SK-N-SH (cell line): ENCODE measurements at regions not wholly inside any gene's neighbourhood (a gene's known extent, or its start where the extent isn't known, plus 50 kb on each side); places are given as distances from the start of the nearest gene placed in this dataset.

Experiments
- CTCF ChIA-PET: fragments of 300-600, 350-600 bp; formaldehyde crosslinking; extraction: SDS; loops from one replicate; lab custom pipeline; 2021; lab: Yijun Ruan, JAX
- POLR2A ChIA-PET: fragments of 350-600 bp; sonication (Branson Sonifier 250); formaldehyde crosslinking; extraction: SDS; loops from one replicate; lab custom pipeline; 2020; ENCODE audit warnings: antibody characterized with exemption, inconsistent platforms; lab: Yijun Ruan, JAX
- DNase-seq: peaks from one replicate; pipeline ENCODE4 v3.0.0; 2012
- H2AFZ ChIP-seq: fragments of 200-600 bp; sonication (generic); 2 replicates; pipeline ENCODE4 v1.8.1; 2016; ENCODE audit warnings: antibody characterized with exemption, mild to moderate bottlenecking, low read depth
- H3F3A ChIP-seq: fragments of 200-600 bp; sonication (generic); replicated peaks from 2 replicates; pipeline ENCODE3; 2016; ENCODE audit warnings: antibody characterized with exemption, mild to moderate bottlenecking; ENCODE audit not compliant: insufficient read depth
- H3K27ac ChIP-seq, 2 experiments: fragments of 200-500 bp in 1 of 2; fragments of 200-600 bp in 1 of 2; sonication (Bioruptor generic) in 1 of 2; sonication (generic), shearing (Covaris generic) in 1 of 2; 2 replicates each; pipeline versions ENCODE4 v1.5.1 to v1.6.1; 2014 to 2016; ENCODE audit warnings: low read depth in 2 of 2, inconsistent platforms in 1 of 2, low read length in 1 of 2, mild to moderate bottlenecking in 1 of 2, mixed read lengths in 1 of 2
- H3K27me3 ChIP-seq: fragments of 200-600 bp; sonication (generic), shearing (Covaris generic); 2 replicates; pipeline ENCODE4 v1.6.1; 2016; ENCODE audit warnings: mixed run types; ENCODE audit not compliant: insufficient read depth
- H3K36me3 ChIP-seq, 2 experiments: fragments of 200-500 bp in 1 of 2; fragments of 200-600 bp in 1 of 2; sonication (Bioruptor generic) in 1 of 2; sonication (generic) in 1 of 2; replicated peaks in 1 of 2; 2 replicates each; pipeline versions ENCODE3 to v1.5.1; 2014 to 2016; ENCODE audit warnings: low read length in 1 of 2, mild to moderate bottlenecking in 1 of 2; ENCODE audit not compliant: insufficient read depth in 2 of 2, control insufficient read depth in 1 of 2
- H3K4me1 ChIP-seq, 2 experiments: fragments of 200-500 bp in 1 of 2; fragments of 200-600 bp in 1 of 2; sonication (Bioruptor generic) in 1 of 2; sonication (generic), shearing (Covaris generic) in 1 of 2; 2 replicates each; pipeline versions ENCODE4 v1.5.1 to v1.6.1; 2014 to 2016; ENCODE audit warnings: low read depth in 1 of 2, low read length in 1 of 2, mixed run types in 1 of 2; ENCODE audit not compliant: insufficient read depth in 2 of 2, control insufficient read depth in 1 of 2
- H3K4me2 ChIP-seq: fragments of 200-600 bp; sonication (generic), shearing (Covaris generic); 2 replicates; pipeline ENCODE4 v1.6.1; 2017; ENCODE audit warnings: mixed run types
- H3K4me3 ChIP-seq, 2 experiments: fragments of 200-500 bp in 1 of 2; fragments of 200-600 bp in 1 of 2; sonication (Bioruptor generic) in 1 of 2; sonication (generic), shearing (Covaris generic) in 1 of 2; 2 replicates each; pipeline versions ENCODE4 v1.5.1 to v1.8.1; 2014 to 2016; ENCODE audit warnings: low read depth in 2 of 2, inconsistent platforms in 1 of 2, low read length in 1 of 2, mild to moderate bottlenecking in 1 of 2, mixed read lengths in 1 of 2, moderate library complexity in 1 of 2
- H3K79me2 ChIP-seq: fragments of 200-600 bp; sonication (generic); 2 replicates; pipeline ENCODE4 v1.8.1; 2017; ENCODE audit warnings: mild to moderate bottlenecking; ENCODE audit not compliant: insufficient read depth
- H3K9ac ChIP-seq: fragments of 200-600 bp; sonication (generic); 2 replicates; pipeline ENCODE4 v1.6.1; 2017; ENCODE audit warnings: mixed run types
- H3K9me2 ChIP-seq: fragments of 200-600 bp; sonication (generic); 2 replicates; pipeline ENCODE4 v1.6.1; 2017; ENCODE audit warnings: mixed run types
- H3K9me3 ChIP-seq: fragments of 200-600 bp; sonication (generic); 2 replicates; pipeline ENCODE4 v1.6.1; 2017; ENCODE audit warnings: mixed run types, mild to moderate bottlenecking, moderate library complexity
- H4K20me1 ChIP-seq: fragments of 200-600 bp; sonication (generic); 2 replicates; pipeline ENCODE4 v1.6.1; 2017; ENCODE audit warnings: mild to moderate bottlenecking, mixed run types; ENCODE audit not compliant: insufficient read depth
- EZH2phosphoT487 ChIP-seq: fragments of 200-600 bp; sonication (generic); IDR thresholded peaks from 2 replicates; pipeline ENCODE4 v1.6.1; 2017; ENCODE audit warnings: low read depth, mixed run types, mild to moderate bottlenecking, antibody characterized with exemption, moderate library complexity, borderline replicate concordance
- GABPA ChIP-seq: IDR thresholded peaks from 2 replicates; pipeline ENCODE4 v1.4.0; 2012; ENCODE audit warnings: low read depth, mild to moderate bottlenecking
- MXI1 ChIP-seq: IDR thresholded peaks from 2 replicates; pipeline ENCODE4 v1.6.1; 2012; ENCODE audit warnings: mild to moderate bottlenecking, low read depth, low read length, improper control_type of control experiment
- NRF1 ChIP-seq: IDR thresholded peaks from 2 replicates; pipeline ENCODE4 v1.6.1; 2012; ENCODE audit warnings: low read depth, mild to moderate bottlenecking, low read length
- POLR2AphosphoS5 ChIP-seq: IDR thresholded peaks from 2 replicates; pipeline ENCODE4 v1.6.1; 2012; ENCODE audit warnings: low read depth, low read length
- RAD21 ChIP-seq: IDR thresholded peaks from 2 replicates; pipeline ENCODE4 v1.6.1; 2012; ENCODE audit warnings: mild to moderate bottlenecking, low read length
- RCOR1 ChIP-seq: fragments of 150-350 bp; IDR thresholded peaks from 2 replicates; pipeline ENCODE4 v1.6.1; 2017; ENCODE audit warnings: antibody characterized with exemption, low read length
- RXRA ChIP-seq: IDR thresholded peaks from 2 replicates; pipeline ENCODE4 v1.4.0; 2012; ENCODE audit warnings: low read depth, mild to moderate bottlenecking, borderline replicate concordance
- SMC3 ChIP-seq: IDR thresholded peaks from 2 replicates; pipeline ENCODE4 v1.6.1; 2012; ENCODE audit warnings: low read depth, low read length, improper control_type of control experiment
- TCF12 ChIP-seq: IDR thresholded peaks from 2 replicates; pipeline ENCODE4 v1.4.0; 2012
- TEAD4 ChIP-seq: IDR thresholded peaks from 2 replicates; pipeline ENCODE4 v1.4.0; 2012; ENCODE audit warnings: mild to moderate bottlenecking, borderline replicate concordance; ENCODE audit not compliant: insufficient read depth
- YY1 ChIP-seq: IDR thresholded peaks from 2 replicates; pipeline ENCODE4 v1.4.0; 2012; ENCODE audit warnings: low read depth, mild to moderate bottlenecking
- WGBS: methylation state at CpG from one replicate; pipeline ENCODE4 v1.1.6; 2017; ENCODE audit warnings: low lambda C conversion rate; 5-methylcytosine and 5-hydroxymethylcytosine counted together
- TF ChIP-seq, protein P1 (sequence below): IDR thresholded peaks from 2 replicates; pipeline ENCODE4 v1.4.0; 2012; ENCODE audit warnings: low read depth
- TF ChIP-seq, protein P2 (sequence below): fragments of 150-350 bp; IDR thresholded peaks from 2 replicates; pipeline ENCODE4 v1.6.1; 2016; ENCODE audit warnings: mild to moderate bottlenecking, low read depth, low read length
- TF ChIP-seq, protein P3 (sequence below): fragments of 200-600 bp; sonication (generic); IDR thresholded peaks from 2 replicates; pipeline ENCODE4 v1.6.1; 2017; ENCODE audit warnings: antibody characterized with exemption, mild to moderate bottlenecking, moderate library complexity

- peaks cover 2 to 7% of the 10 kb centered on the region in 2 experiments; a peak in 2 of 4 replicates for H3K4me1 ChIP-seq
- DNase-seq = no peak
- no peak overlapping the region for H3K9ac ChIP-seq
- no peaks in the 10 kb centered on the region for H4K20me1 ChIP-seq
- TF ChIP-seq YY1 (no peak), RAD21 (no peak), TEAD4 (no peak), EZH2phosphoT487 (no peak)
- TF ChIP-seq, all 33 proteins: peak for 0
- Histone ChIP-seq H3K4me2 (no peak overlapping the region), H3K79me2 (no peaks in the 10 kb centered on the region), H3K9me3 (no peaks in the 10 kb centered on the region), H3K9me2 (no peaks in the 10 kb centered on the region), H3K27ac (no peak overlapping the region), H3F3A (no peaks in the 10 kb centered on the region), H3K36me3 (no peaks in the 10 kb centered on the region), H3K27me3 (no peaks in the 10 kb centered on the region), H3K4me3 (no peak overlapping the region), H2AFZ (no peak overlapping the region)
- 85% methylated on average over 2 of the region's 2 CpGs for WGBS
- CTCF ChIA-PET = no interaction called here
- POLR2A ChIA-PET = no interaction called here
Observed at GRCh38 chr13:73140801-73141200, 82.0 kb downstream of the KLF5 start.

DNA sequence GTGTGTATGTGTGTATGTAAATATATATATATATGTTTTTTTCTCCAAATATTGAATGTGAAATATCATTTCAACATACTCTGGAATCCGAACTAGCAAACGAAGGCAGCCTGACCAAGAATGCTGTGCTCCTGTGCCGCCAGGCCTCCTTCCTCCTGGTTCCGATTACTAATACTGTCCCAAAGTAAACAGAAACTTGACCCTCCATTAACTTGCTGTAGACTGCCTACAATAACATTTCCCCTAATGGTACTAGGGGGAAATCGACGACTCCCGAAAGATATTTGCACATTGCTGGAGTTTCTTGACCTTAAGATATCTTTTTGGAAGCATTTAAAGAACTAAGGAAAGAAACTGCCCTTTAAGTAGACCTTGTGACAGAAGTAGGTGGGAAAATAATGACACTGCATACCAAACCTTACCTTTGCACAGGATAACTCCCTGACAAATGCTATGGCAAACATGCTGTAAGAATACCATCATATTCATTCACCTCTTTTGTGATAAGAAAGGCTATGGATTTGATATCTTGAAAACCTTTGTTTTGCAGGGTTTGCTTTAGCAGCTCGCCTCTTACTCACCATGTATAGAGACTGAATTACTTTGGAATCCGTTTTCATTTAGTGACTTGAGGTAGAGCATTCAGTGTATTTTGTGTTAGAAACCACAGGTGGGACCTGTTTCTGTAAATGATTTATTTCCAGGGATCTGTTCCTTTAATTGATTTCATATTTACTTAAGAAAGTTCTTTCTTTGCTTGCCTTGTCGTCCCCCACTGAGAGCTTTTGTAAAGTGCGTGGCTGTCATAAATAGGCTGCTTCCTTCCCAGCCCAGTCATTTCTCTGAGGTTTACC is 80.1 kb downstream of the KLF5 start:
- CTCF ChIA-PET = no interaction called here
- POLR2A ChIA-PET = interaction anchor here (0.6 kb wide), 1 partner anchor 1033 kb away, joined by 3 read pairs; no protein-coding TSS in a partner anchor
- Histone ChIP-seq H3K9me3 (no peaks in the 10 kb centered on the region), H3K36me3 (no peaks in the 10 kb centered on the region)
- WGBS = 85% methylated on average over 11 of the region's 11 CpGs
- TF ChIP-seq SMC3 = no peak
- TF ChIP-seq, all 33 proteins: peak for 0
- no peaks in the 10 kb centered on the region for H4K20me1 ChIP-seq
- no peak overlapping the region for H3K4me3 ChIP-seq
- H3K4me2 ChIP-seq = no peak overlapping the region
- no peak overlapping the region for H3K9ac ChIP-seq
- H3K79me2 ChIP-seq = no peaks in the 10 kb centered on the region
- no peak overlapping the region for H3K27ac ChIP-seq
- no peaks in the 10 kb centered on the region for H3F3A ChIP-seq
- H3K27me3 ChIP-seq = no peaks in the 10 kb centered on the region
- no peak for DNase-seq
- no peak overlapping the region for H2AFZ ChIP-seq
- peaks cover 2 to 7% of the 10 kb centered on the region in 2 experiments; a peak in 2 of 4 replicates for H3K4me1 ChIP-seq
- H3K9me2 ChIP-seq = no peaks in the 10 kb centered on the region

DNA sequence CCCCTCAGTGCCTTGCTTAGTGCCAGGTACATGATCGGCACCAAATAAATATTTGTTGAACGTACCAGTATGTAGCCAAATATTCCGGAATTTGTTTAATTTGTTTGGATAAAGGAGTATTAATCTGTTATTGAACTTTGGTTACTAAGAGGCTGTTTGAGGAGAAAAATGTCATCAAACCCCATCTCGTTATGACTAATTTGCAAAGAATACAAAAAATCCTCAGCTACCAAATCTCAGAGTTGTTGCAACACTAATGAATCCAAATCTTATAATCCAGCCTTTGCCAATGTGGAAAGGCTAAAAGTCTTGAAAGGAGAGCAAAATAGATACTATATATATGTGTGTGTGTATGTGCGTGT is 79.5 kb downstream of the KLF5 start:
- DNase-seq = no peak
- Histone ChIP-seq H4K20me1 (no peaks in the 10 kb centered on the region), H2AFZ (no peak overlapping the region), H3K27me3 (no peaks in the 10 kb centered on the region), H3K9ac (no peak overlapping the region), H3K4me1 (peaks cover 2 to 7% of the 10 kb centered on the region in 2 experiments; a peak in 2 of 4 replicates), H3K9me3 (no peaks in the 10 kb centered on the region), H3K4me2 (no peak overlapping the region), H3K9me2 (no peaks in the 10 kb centered on the region), H3F3A (no peaks in the 10 kb centered on the region), H3K36me3 (no peaks in the 10 kb centered on the region), H3K27ac (no peak overlapping the region), H3K79me2 (no peaks in the 10 kb centered on the region), H3K4me3 (no peak overlapping the region)
- 75% methylated on average over 5 of the region's 5 CpGs for WGBS
- CTCF ChIA-PET = no interaction called here
- POLR2A ChIA-PET = no interaction called here
- TF ChIP-seq MXI1 (no peak), RCOR1 (no peak), NRF1 (no peak), TCF12 (no peak), RXRA (no peak), YY1 (no peak), EZH2phosphoT487 (no peak), POLR2AphosphoS5 (no peak), GABPA (no peak)
- TF ChIP-seq, protein P1, sequence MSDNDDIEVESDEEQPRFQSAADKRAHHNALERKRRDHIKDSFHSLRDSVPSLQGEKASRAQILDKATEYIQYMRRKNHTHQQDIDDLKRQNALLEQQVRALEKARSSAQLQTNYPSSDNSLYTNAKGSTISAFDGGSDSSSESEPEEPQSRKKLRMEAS = no peak
- TF ChIP-seq, protein P2, sequence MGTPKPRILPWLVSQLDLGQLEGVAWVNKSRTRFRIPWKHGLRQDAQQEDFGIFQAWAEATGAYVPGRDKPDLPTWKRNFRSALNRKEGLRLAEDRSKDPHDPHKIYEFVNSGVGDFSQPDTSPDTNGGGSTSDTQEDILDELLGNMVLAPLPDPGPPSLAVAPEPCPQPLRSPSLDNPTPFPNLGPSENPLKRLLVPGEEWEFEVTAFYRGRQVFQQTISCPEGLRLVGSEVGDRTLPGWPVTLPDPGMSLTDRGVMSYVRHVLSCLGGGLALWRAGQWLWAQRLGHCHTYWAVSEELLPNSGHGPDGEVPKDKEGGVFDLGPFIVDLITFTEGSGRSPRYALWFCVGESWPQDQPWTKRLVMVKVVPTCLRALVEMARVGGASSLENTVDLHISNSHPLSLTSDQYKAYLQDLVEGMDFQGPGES = no peak
- TF ChIP-seq, protein P3, sequence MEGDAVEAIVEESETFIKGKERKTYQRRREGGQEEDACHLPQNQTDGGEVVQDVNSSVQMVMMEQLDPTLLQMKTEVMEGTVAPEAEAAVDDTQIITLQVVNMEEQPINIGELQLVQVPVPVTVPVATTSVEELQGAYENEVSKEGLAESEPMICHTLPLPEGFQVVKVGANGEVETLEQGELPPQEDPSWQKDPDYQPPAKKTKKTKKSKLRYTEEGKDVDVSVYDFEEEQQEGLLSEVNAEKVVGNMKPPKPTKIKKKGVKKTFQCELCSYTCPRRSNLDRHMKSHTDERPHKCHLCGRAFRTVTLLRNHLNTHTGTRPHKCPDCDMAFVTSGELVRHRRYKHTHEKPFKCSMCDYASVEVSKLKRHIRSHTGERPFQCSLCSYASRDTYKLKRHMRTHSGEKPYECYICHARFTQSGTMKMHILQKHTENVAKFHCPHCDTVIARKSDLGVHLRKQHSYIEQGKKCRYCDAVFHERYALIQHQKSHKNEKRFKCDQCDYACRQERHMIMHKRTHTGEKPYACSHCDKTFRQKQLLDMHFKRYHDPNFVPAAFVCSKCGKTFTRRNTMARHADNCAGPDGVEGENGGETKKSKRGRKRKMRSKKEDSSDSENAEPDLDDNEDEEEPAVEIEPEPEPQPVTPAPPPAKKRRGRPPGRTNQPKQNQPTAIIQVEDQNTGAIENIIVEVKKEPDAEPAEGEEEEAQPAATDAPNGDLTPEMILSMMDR = no peak
